Caco-2 (cell line): ENCODE measurements at regions not wholly inside any gene's neighbourhood (a gene's known extent, or its start where the extent isn't known, plus 50 kb on each side); places are given as distances from the start of the nearest gene placed in this dataset.
"Not testable (repeated sequence)": the region's sequence is repeated elsewhere in the genome, so short reads cannot be mapped to it uniquely, and the experiment has no call there.

Source experiments
- BruUV-seq: library from RNA; stranded (reverse); fragments of 400-500 nt; replicated peaks from 2 replicates; lab custom pipeline; 2021; lab: Mats Ljungman, UMichigan
- CTCF ChIA-PET: fragments of 300-600 bp; sonication (Branson Sonifier 250); formaldehyde crosslinking; loops from one replicate; lab custom pipeline; 2022; ENCODE audit warnings: antibody characterized with exemption; lab: Charles Lee
- POLR2A ChIA-PET: fragments of 300-600 bp; sonication (Branson Sonifier 250); formaldehyde crosslinking; loops from one replicate; lab custom pipeline; 2022; ENCODE audit warnings: antibody characterized with exemption; lab: Charles Lee
- DNase-seq, 2 experiments: peaks; one replicate each; pipeline versions ENCODE4 v3.0.0 to v3.0.0-alpha.2; 2020 to 2022
- H3K27me3 ChIP-seq: replicated peaks from 2 replicates; pipeline ENCODE4 v1.6.0; 2011; ENCODE audit warnings: low read length; ENCODE audit not compliant: control insufficient read depth, insufficient read depth
- H3K36me3 ChIP-seq: 2 replicates; pipeline ENCODE4 v1.5.1; 2011; ENCODE audit warnings: low read length; ENCODE audit not compliant: control insufficient read depth, insufficient read depth
- H3K4me1 ChIP-seq: fragments of 250-450 bp; sonication (Bioruptor Pico); 2 replicates; pipeline ENCODE4 v1.5.1; 2020; ENCODE audit warnings: mild to moderate bottlenecking
- H3K4me3 ChIP-seq: 2 replicates; pipeline ENCODE4 v1.5.1; 2011; ENCODE audit warnings: low read depth, mild to moderate bottlenecking, control low read depth, low read length
- H3K9me3 ChIP-seq: fragments of 250-450 bp; sonication (Bioruptor Pico); 2 replicates; pipeline ENCODE4 v1.5.1; 2020; ENCODE audit warnings: mild to moderate bottlenecking, moderate library complexity
- H3K27ac Mint-ChIP-seq: one replicate; pipeline ENCODE4 v1.8.0; 2022; ENCODE audit warnings: mixed read lengths; ENCODE audit not compliant: unreplicated experiment
- H3K27me3 Mint-ChIP-seq: one replicate; pipeline ENCODE4 v1.8.0; 2022; ENCODE audit warnings: mixed read lengths; ENCODE audit not compliant: insufficient read depth, unreplicated experiment
- H3K36me3 Mint-ChIP-seq: one replicate; pipeline ENCODE4 v1.8.0; 2022; ENCODE audit warnings: mild to moderate bottlenecking, mixed read lengths; ENCODE audit not compliant: insufficient read depth, unreplicated experiment
- H3K4me1 Mint-ChIP-seq: one replicate; pipeline ENCODE4 v1.8.0; 2022; ENCODE audit warnings: low read depth, mixed read lengths; ENCODE audit not compliant: unreplicated experiment
- H3K4me3 Mint-ChIP-seq: one replicate; pipeline ENCODE4 v1.8.0; 2022; ENCODE audit warnings: mild to moderate bottlenecking, moderate library complexity, mixed read lengths; ENCODE audit not compliant: unreplicated experiment
- H3K9me3 Mint-ChIP-seq: one replicate; pipeline ENCODE4 v1.8.0; 2022; ENCODE audit warnings: mixed read lengths; ENCODE audit not compliant: unreplicated experiment
- intact Hi-C: fragments of 100-400 bp; cut with micrococcal nuclease; formaldehyde crosslinking; loops from one replicate; pipeline ENCODE4 v1.10.0; 2022; ENCODE audit not compliant: unreplicated experiment
- TF ChIP-seq, protein P1 (sequence below), 2 experiments: fragments of 200-600 bp in 1 of 2; IDR thresholded peaks; 1 replicate in 1 of 2; 2 replicates in 1 of 2; pipeline versions ENCODE4 v1.5.1 to v1.8.0; 2011 to 2022; ENCODE audit warnings: antibody characterized with exemption in 1 of 2, control low read depth in 1 of 2, inconsistent platforms in 1 of 2, low read depth in 1 of 2, low read length in 1 of 2, mild to moderate bottlenecking in 1 of 2, moderate library complexity in 1 of 2; ENCODE audit not compliant: insufficient read depth in 1 of 2, severe bottlenecking in 1 of 2, unreplicated experiment in 1 of 2

- H3K27me3 Mint-ChIP-seq: peaks cover 3% of the 10 kb centered on the region
- Histone ChIP-seq H3K4me1 (no peaks in the 10 kb centered on the region), H3K36me3 (no peaks in the 10 kb centered on the region), H3K4me3 (no peak overlapping the region), H3K9me3 (no peaks in the 10 kb centered on the region), H3K27me3 (no peaks in the 10 kb centered on the region)
- H3K9me3 Mint-ChIP-seq: no peaks in the 10 kb centered on the region
- intact Hi-C loops: no loop called here
- CTCF ChIA-PET: interaction anchor here (0.6 kb wide), 1 partner anchor 11 kb away, joined by 3 read pairs; no protein-coding TSS in a partner anchor
- DNase-seq: no peak
- H3K36me3 Mint-ChIP-seq: no peaks in the 10 kb centered on the region
- no TSS peak for BruUV-seq
- no peak overlapping the region for H3K27ac Mint-ChIP-seq
- peaks cover under 1% of the 10 kb centered on the region for H3K4me1 Mint-ChIP-seq
- TF ChIP-seq, protein P1, sequence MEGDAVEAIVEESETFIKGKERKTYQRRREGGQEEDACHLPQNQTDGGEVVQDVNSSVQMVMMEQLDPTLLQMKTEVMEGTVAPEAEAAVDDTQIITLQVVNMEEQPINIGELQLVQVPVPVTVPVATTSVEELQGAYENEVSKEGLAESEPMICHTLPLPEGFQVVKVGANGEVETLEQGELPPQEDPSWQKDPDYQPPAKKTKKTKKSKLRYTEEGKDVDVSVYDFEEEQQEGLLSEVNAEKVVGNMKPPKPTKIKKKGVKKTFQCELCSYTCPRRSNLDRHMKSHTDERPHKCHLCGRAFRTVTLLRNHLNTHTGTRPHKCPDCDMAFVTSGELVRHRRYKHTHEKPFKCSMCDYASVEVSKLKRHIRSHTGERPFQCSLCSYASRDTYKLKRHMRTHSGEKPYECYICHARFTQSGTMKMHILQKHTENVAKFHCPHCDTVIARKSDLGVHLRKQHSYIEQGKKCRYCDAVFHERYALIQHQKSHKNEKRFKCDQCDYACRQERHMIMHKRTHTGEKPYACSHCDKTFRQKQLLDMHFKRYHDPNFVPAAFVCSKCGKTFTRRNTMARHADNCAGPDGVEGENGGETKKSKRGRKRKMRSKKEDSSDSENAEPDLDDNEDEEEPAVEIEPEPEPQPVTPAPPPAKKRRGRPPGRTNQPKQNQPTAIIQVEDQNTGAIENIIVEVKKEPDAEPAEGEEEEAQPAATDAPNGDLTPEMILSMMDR (IDR thresholded peaks at IDR 0.05; ENCODE audit: insufficient read depth in 1 of 2, low read depth in 1 of 2, low read length in 1 of 2, severe bottlenecking in 1 of 2, unreplicated experiment in 1 of 2): no peak
- POLR2A ChIA-PET: no interaction called here
- H3K4me3 Mint-ChIP-seq: no peak overlapping the region
These were observed 115.8 kb downstream of the RPLP1 start for GRCh38 chr15:69568173-69569009.

DNA sequence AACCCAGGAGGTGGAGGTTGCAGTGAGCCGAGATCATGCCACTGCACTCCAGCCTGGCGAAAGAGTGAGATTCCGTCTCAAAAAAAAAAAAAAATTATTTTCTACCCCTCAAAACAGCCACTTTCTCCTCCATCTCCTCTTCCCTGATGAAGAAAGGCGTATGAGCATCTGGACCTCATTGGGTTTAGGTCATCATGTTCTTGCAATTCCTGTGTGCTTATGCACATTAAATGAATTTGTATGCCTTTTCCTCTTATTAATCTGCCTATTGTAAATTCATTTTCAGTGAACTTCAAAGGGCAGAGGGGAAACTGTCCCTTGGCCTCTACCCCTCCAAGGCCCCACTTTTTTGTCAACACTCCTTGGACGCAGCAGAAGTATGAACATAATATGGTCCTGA is 117.8 kb downstream of the RPLP1 start:
- H3K27me3 Mint-ChIP-seq: peaks cover 3% of the 10 kb centered on the region

GRCh38 chr15:69570997-69571396 is 118.4 kb downstream of the RPLP1 start:
- POLR2A ChIA-PET: no interaction called here
- DNase-seq: no peak
- H3K9me3 ChIP-seq: no peaks in the 10 kb centered on the region
- no TSS peak for BruUV-seq
- intact Hi-C loops: no loop called here
- no peaks in the 10 kb centered on the region for H3K4me1 ChIP-seq
- Mint-ChIP-seq H3K4me3 (no peak overlapping the region), H3K27ac (no peak overlapping the region), H3K27me3 (peaks cover 3% of the 10 kb centered on the region), H3K36me3 (peaks cover 4% of the 10 kb centered on the region), H3K9me3 (no peaks in the 10 kb centered on the region), H3K4me1 (no peaks in the 10 kb centered on the region)
- H3K4me3 ChIP-seq: no peak overlapping the region
- no peaks in the 10 kb centered on the region for H3K27me3 ChIP-seq
- TF ChIP-seq, protein P1 (IDR thresholded peaks at IDR 0.05; ENCODE audit: insufficient read depth in 1 of 2, low read depth in 1 of 2, low read length in 1 of 2, severe bottlenecking in 1 of 2, unreplicated experiment in 1 of 2): no peak
- H3K36me3 ChIP-seq: no peaks in the 10 kb centered on the region
- CTCF ChIA-PET: no interaction called here

More for the DNA sequence above, 117.8 kb downstream of the RPLP1 start:
- BruUV-seq: no TSS peak
- ChIA-PET POLR2A (no interaction called here), CTCF (no interaction called here)
- H3K4me3 Mint-ChIP-seq: no peak overlapping the region
- H3K9me3 Mint-ChIP-seq: no peaks in the 10 kb centered on the region
- H3K36me3 ChIP-seq: no peaks in the 10 kb centered on the region
- H3K27ac Mint-ChIP-seq: no peak overlapping the region
- no peaks in the 10 kb centered on the region for H3K27me3 ChIP-seq
- H3K4me1 Mint-ChIP-seq: no peaks in the 10 kb centered on the region
- H3K4me1 ChIP-seq: no peaks in the 10 kb centered on the region
- intact Hi-C loops: no loop called here
- TF ChIP-seq, protein P1 (IDR thresholded peaks at IDR 0.05; ENCODE audit: insufficient read depth in 1 of 2, low read depth in 1 of 2, low read length in 1 of 2, severe bottlenecking in 1 of 2, unreplicated experiment in 1 of 2): no peak
- peaks cover 4% of the 10 kb centered on the region for H3K36me3 Mint-ChIP-seq
- no peaks in the 10 kb centered on the region for H3K9me3 ChIP-seq
- no peak for DNase-seq
- no peak overlapping the region for H3K4me3 ChIP-seq

DNA sequence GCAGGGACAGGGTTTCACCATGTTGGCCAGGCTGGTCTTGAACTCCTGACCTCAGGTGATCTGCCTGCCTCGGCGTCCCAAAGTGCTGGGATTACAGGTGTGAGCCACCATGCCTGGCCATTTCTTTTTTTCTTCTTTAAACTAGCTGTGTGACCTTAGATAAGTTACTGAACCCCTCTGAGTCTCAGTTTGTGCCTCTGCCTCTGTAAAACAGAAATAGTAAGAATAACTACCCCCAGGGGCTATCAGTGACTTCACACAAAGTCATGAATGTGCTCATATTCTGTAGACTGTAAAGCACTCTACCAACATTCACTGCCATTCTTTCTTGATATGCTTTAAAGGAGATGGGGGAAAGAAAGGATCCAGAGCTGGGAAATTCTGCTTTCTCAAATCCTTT is 120.7 kb downstream of the RPLP1 start:
- POLR2A ChIA-PET, intact Hi-C loops, BruUV-seq: not testable (repeated sequence)

More for the DNA sequence above, 120.7 kb downstream of the RPLP1 start:
- H3K27me3 ChIP-seq, H3K36me3 Mint-ChIP-seq, H3K4me1 ChIP-seq, H3K36me3 ChIP-seq, H3K9me3 Mint-ChIP-seq, H3K4me3 ChIP-seq, H3K4me1 Mint-ChIP-seq, DNase-seq, H3K9me3 ChIP-seq, H3K27ac Mint-ChIP-seq, H3K4me3 Mint-ChIP-seq, H3K27me3 Mint-ChIP-seq, CTCF ChIA-PET: not testable (repeated sequence)
